Upper lobe of right lung (tissue), 1 donor: ENCODE measurements at regions not wholly inside any gene's neighbourhood (a gene's known extent, or its start where the extent isn't known, plus 50 kb on each side); places are given as distances from the start of the nearest gene placed in this dataset.

Experiments
- ATAC-seq: fragments of 200-7000 bp; cut with Tn5 transposase; one replicate; pipeline ENCODE4 v1.9.1; 2020; ENCODE audit warnings: mild to moderate bottlenecking, moderate library complexity
- DNase-seq: peaks from one replicate; pipeline ENCODE4 v3.0.0-alpha.2; 2020
- H3K27ac ChIP-seq: fragments of 200-600 bp; one replicate; pipeline ENCODE4 v1.8.0; 2022
- H3K27me3 ChIP-seq: fragments of 200-600 bp; one replicate; pipeline ENCODE4 v1.8.0; 2022; ENCODE audit warnings: mild to moderate bottlenecking
- H3K36me3 ChIP-seq: fragments of 200-600 bp; one replicate; pipeline ENCODE4 v1.8.0; 2022
- H3K4me1 ChIP-seq: fragments of 200-600 bp; one replicate; pipeline ENCODE4 v1.8.0; 2022
- H3K4me3 ChIP-seq: fragments of 200-600 bp; one replicate; pipeline ENCODE4 v1.8.0; 2022; ENCODE audit warnings: mild to moderate bottlenecking
- H3K9me3 ChIP-seq: fragments of 200-600 bp; one replicate; pipeline ENCODE4 v1.8.0; 2022
- CTCF ChIP-seq: fragments of 200-600 bp; IDR thresholded peaks from one replicate; pipeline ENCODE4 v1.8.0; 2022; ENCODE audit warnings: antibody characterized with exemption
- intact Hi-C: fragments of 100-400 bp; cut with DNase I; formaldehyde crosslinking; loops from one replicate; pipeline ENCODE4 v1.11.0; 2022
- donor health status: DM: no; HTN: yes; CAD: no; lungs with severe emphysema.

DNA sequence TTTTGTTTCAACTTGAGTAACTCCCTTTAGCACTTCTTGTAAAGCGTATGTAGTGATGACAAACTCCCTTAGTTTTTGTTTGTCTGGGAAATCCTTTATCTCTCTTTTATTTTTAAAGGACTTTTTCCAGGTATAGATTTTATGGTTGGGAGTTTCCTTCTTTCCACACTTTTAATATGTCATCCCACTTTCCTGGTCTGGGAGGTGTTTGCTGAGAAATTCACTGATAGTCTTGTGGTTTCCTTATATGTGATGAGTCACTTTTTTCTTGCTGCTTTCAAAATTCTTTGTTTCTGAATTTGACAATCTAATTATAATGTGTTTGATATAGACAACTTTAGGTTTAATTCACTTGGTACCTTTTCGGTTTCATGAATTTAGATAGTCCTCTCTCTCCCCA lies 353.9 kb downstream of the GPAT3 start:
- Histone ChIP-seq H3K27ac (no peak overlapping the region), H3K36me3 (no peaks in the 10 kb centered on the region), H3K27me3 (no peaks in the 10 kb centered on the region), H3K4me3 (no peak overlapping the region), H3K4me1 (no peaks in the 10 kb centered on the region), H3K9me3 (no peaks in the 10 kb centered on the region)
- DNase-seq (no peak), ATAC-seq (no peak)
- intact Hi-C loops = no loop called here
- TF ChIP-seq CTCF = no peak

DNA sequence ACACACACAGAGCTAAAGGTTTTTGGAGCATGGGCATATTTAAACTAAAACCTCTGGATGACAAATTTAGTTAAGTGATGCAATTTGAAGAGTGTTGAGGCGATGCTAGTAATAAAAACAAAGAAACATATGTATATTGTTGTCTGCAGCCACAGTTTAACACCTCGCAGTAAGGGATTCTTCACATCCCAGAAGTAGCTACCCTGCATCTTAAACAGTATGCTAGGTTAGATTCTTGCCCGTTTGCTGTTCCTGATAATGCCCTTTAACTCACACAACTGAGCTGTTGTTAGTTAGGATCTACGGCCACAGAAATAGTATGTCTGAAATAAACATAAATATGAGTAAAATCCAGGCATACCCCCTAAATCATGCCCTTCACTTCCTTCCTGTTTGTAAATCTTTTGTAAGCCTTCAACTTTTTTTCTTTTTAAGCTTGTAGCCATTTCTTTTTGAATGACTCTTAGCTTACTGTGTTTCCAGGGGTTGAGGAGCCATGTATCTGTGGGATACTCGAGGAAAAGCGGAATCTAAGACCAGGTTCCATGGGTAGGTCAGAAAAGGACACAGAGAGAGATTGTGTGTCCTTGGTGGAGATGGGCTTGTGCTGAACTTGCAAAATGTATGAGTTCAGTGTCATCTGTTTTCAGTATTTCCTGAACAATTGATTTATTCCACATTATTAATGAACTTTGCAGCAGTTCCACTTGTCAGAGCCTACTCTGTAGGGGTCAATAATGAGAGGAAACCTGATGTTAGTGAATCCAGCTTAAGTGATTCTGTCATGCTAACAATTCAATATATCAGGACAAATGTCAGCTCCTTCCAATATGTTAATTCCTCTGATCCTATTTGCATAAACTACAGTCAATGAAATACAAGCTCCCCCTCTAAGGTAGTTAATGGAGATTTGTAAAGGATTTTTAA lies 349.6 kb downstream of the GPAT3 start:
- no peak for TF ChIP-seq CTCF
- Histone ChIP-seq H3K4me1 (no peaks in the 10 kb centered on the region), H3K9me3 (no peaks in the 10 kb centered on the region), H3K36me3 (no peaks in the 10 kb centered on the region), H3K27ac (no peak overlapping the region), H3K4me3 (no peak overlapping the region), H3K27me3 (no peaks in the 10 kb centered on the region)
- no peak for DNase-seq
- no peak for ATAC-seq
- intact Hi-C loops = no loop called here

- TF ChIP-seq CTCF = no peak
- DNase-seq (no peak), ATAC-seq (no peak)
- H3K27ac ChIP-seq = no peak overlapping the region
- H3K36me3 ChIP-seq = no peaks in the 10 kb centered on the region
- H3K4me3 ChIP-seq = no peak overlapping the region
- intact Hi-C loops = no loop called here
- no peaks in the 10 kb centered on the region for H3K9me3 ChIP-seq
- H3K4me1 ChIP-seq = no peaks in the 10 kb centered on the region
- H3K27me3 ChIP-seq = no peaks in the 10 kb centered on the region
Measured at GRCh38 chr4:83876047-83876446, 340.1 kb downstream of the GPAT3 start.

DNA sequence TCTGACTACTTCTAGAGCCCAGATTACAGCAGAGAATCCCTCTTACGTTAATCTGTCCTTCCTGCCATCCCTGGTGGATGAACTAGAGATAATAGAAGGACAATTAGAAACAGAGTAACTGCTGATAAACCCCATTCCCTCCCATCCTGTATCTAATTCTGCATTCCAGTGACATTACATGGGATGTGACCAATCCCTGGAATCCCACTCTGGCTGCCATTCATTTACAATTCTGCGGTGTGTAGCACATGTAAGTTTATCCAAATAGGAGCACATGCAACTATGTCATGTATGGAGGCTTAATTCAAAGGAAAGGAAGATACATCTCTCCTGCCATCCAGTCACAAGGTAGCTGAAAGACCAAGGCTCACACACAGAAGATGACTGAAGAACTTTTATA lies 339.5 kb downstream of the GPAT3 start:
- Histone ChIP-seq H3K27ac (no peak overlapping the region), H3K4me3 (no peak overlapping the region), H3K4me1 (no peaks in the 10 kb centered on the region), H3K27me3 (no peaks in the 10 kb centered on the region), H3K9me3 (no peaks in the 10 kb centered on the region), H3K36me3 (no peaks in the 10 kb centered on the region)
- intact Hi-C loops = no loop called here
- DNase-seq = no peak
- TF ChIP-seq CTCF = no peak
- ATAC-seq = no peak

DNA sequence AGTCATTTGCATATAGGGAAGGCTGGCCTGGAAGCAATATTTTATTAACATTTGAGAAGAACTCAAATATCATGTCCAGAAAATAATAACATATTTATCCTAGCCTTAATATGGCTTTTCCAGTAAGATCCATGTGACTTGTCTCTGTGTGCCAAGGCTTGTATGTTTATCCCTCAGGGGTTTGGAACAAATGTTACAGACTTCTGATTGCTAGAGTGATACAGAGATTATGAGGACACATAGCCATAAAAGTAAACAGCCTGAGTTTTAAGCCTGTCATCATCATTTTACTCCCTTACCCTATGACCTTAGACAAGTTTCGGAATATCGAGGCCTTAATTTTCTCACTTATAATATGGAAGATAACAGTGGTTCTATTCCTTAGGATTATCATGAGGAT lies 338.1 kb downstream of the GPAT3 start:
- no peak for ATAC-seq
- H3K9me3 ChIP-seq = no peaks in the 10 kb centered on the region
- TF ChIP-seq CTCF = no peak

More for the DNA sequence above, 338.1 kb downstream of the GPAT3 start:
- Histone ChIP-seq H3K36me3 (no peaks in the 10 kb centered on the region), H3K27ac (no peak overlapping the region), H3K27me3 (no peaks in the 10 kb centered on the region), H3K4me3 (no peak overlapping the region), H3K4me1 (no peaks in the 10 kb centered on the region)
- intact Hi-C loops = no loop called here
- DNase-seq = no peak
